Jurkat, Clone E6-1 (cell line): ENCODE measurements at regions not wholly inside any gene's neighbourhood (a gene's known extent, or its start where the extent isn't known, plus 50 kb on each side); places are given as distances from the start of the nearest gene placed in this dataset.

Source experiments
- DNase-seq: peaks from one replicate; pipeline ENCODE4 v3.0.0-alpha.2; 2011; ENCODE audit warnings: low read depth, low spot score
- H3K4me3 ChIP-seq: 2 replicates; pipeline ENCODE4 v1.5.1; 2011; ENCODE audit warnings: mild to moderate bottlenecking, low read length, control low read depth, moderate library complexity

GRCh38 chr20:24379484-24379927 is 89.9 kb upstream of the SYNDIG1 start:
- no peak overlapping the region for H3K4me3 ChIP-seq
- DNase-seq, result no peak

GRCh38 chr20:24378661-24379483 is 90.6 kb upstream of the SYNDIG1 start:
- no peak overlapping the region for H3K4me3 ChIP-seq
- DNase-seq, result no peak

- DNase-seq, result no peak
- H3K4me3 ChIP-seq, result no peak overlapping the region
Observed at GRCh38 chr20:24376311-24377099, 92.9 kb upstream of the SYNDIG1 start.

- no peak overlapping the region for H3K4me3 ChIP-seq
- DNase-seq, result no peak
Observed at GRCh38 chr20:24373372-24373771, 96.1 kb upstream of the SYNDIG1 start.

GRCh38 chr20:24370911-24371695 is 98.3 kb upstream of the SYNDIG1 start:
- DNase-seq, result no peak
- H3K4me3 ChIP-seq, result no peak overlapping the region

GRCh38 chr20:24370249-24370648 is 99.2 kb upstream of the SYNDIG1 start:
- no peak for DNase-seq
- no peak overlapping the region for H3K4me3 ChIP-seq

- DNase-seq, result no peak
- no peak overlapping the region for H3K4me3 ChIP-seq
Observed at GRCh38 chr20:24368253-24368652, 101.2 kb upstream of the SYNDIG1 start.

- no peak for DNase-seq
- H3K4me3 ChIP-seq, result no peak overlapping the region
Observed at GRCh38 chr20:24366336-24367004, 103.0 kb upstream of the SYNDIG1 start.

GRCh38 chr20:24365670-24366069 is 103.8 kb upstream of the SYNDIG1 start:
- no peak overlapping the region for H3K4me3 ChIP-seq
- no peak for DNase-seq

- no peak overlapping the region for H3K4me3 ChIP-seq
- DNase-seq, result peak; percentile 40
Observed at GRCh38 chr20:24364482-24364881, 104.9 kb upstream of the SYNDIG1 start.

- DNase-seq, result no peak
- no peak overlapping the region for H3K4me3 ChIP-seq
Observed at GRCh38 chr20:24363031-24363430, 106.4 kb upstream of the SYNDIG1 start.

GRCh38 chr20:24362080-24362479 is 107.3 kb upstream of the SYNDIG1 start:
- no peak overlapping the region for H3K4me3 ChIP-seq
- DNase-seq, result no peak

- H3K4me3 ChIP-seq, result no peak overlapping the region
- no peak for DNase-seq
Observed at GRCh38 chr20:24361541-24361940, 107.9 kb upstream of the SYNDIG1 start.

GRCh38 chr20:24360531-24360930 is 108.9 kb upstream of the SYNDIG1 start:
- no peak overlapping the region for H3K4me3 ChIP-seq
- DNase-seq, result no peak

- no peak overlapping the region for H3K4me3 ChIP-seq
- DNase-seq, result no peak
Observed at GRCh38 chr20:24359321-24360027, 110.0 kb upstream of the SYNDIG1 start.

- H3K4me3 ChIP-seq, result no peak overlapping the region
- no peak for DNase-seq
Observed at GRCh38 chr20:24357931-24358330, 111.5 kb upstream of the SYNDIG1 start.

GRCh38 chr20:24357177-24357576 is 112.3 kb upstream of the SYNDIG1 start:
- no peak for DNase-seq
- H3K4me3 ChIP-seq, result no peak overlapping the region

- no peak for DNase-seq
Observed at GRCh38 chr20:24353135-24353690, 116.2 kb upstream of the SYNDIG1 start.

More at GRCh38 chr20:24353135-24353690, 116.2 kb upstream of the SYNDIG1 start:
- no peak overlapping the region for H3K4me3 ChIP-seq
